GM18507 (cell line): ENCODE measurements at regions not wholly inside any gene's neighbourhood (a gene's known extent, or its start where the extent isn't known, plus 50 kb on each side); places are given as distances from the start of the nearest gene placed in this dataset.
"Not testable (repeated sequence)": the region's sequence is repeated elsewhere in the genome, so short reads cannot be mapped to it uniquely, and the experiment has no call there.

Experiments used
- DNase-seq: peaks from one replicate; pipeline ENCODE4 v3.0.0; 2011; ENCODE audit warnings: low read depth; ENCODE audit not compliant: insufficient read length; ENCODE audit errors: extremely low spot score
- FAIRE-seq: peaks from 2 replicates; lab custom pipeline; 2011; peaks lifted over from hg19 to GRCh38; lab: Jason Lieb, UNC

GRCh38 chr13:54004026-54004699 lies 975.5 kb downstream of the OLFM4 start:
- FAIRE-seq = no peak

GRCh38 chr13:54016542-54016941 lies 987.9 kb downstream of the OLFM4 start:
- no peak for DNase-seq
- no peak for FAIRE-seq

More at GRCh38 chr13:54004026-54004699, 975.5 kb downstream of the OLFM4 start:
- DNase-seq = no peak

GRCh38 chr13:54018485-54018884 lies 989.9 kb downstream of the OLFM4 start:
- DNase-seq = no peak
- no peak for FAIRE-seq

- FAIRE-seq (peak; percentile 56), DNase-seq (no peak)
These were observed 1000.6 kb downstream of the OLFM4 start for GRCh38 chr13:54029226-54029625.

GRCh38 chr13:54029720-54030119 lies 1001.1 kb downstream of the OLFM4 start:
- FAIRE-seq (no peak), DNase-seq (no peak)

- FAIRE-seq (no peak), DNase-seq (no peak)
These were observed 1004.8 kb downstream of the OLFM4 start for GRCh38 chr13:54033323-54033861.

GRCh38 chr13:54034047-54034446 lies 1005.4 kb downstream of the OLFM4 start:
- DNase-seq (no peak), FAIRE-seq (no peak)

- FAIRE-seq, DNase-seq: not testable (repeated sequence)
These were observed 1028.8 kb downstream of the OLFM4 start for GRCh38 chr13:54057416-54057815.

GRCh38 chr13:54069958-54070357 lies 1041.3 kb downstream of the OLFM4 start:
- not testable (repeated sequence) for FAIRE-seq, DNase-seq

GRCh38 chr13:54077569-54077968 lies 1049.0 kb downstream of the OLFM4 start:
- no peak for DNase-seq
- no peak for FAIRE-seq

GRCh38 chr13:54078271-54078870 lies 1049.8 kb downstream of the OLFM4 start:
- no peak for DNase-seq
- FAIRE-seq = no peak

- not testable (repeated sequence) for DNase-seq, FAIRE-seq
These were observed 1053.7 kb downstream of the OLFM4 start for GRCh38 chr13:54082309-54082708.

GRCh38 chr13:54091884-54092283 lies 1063.3 kb downstream of the OLFM4 start:
- DNase-seq = no peak
- no peak for FAIRE-seq

GRCh38 chr13:54092686-54093085 lies 1064.1 kb downstream of the OLFM4 start:
- FAIRE-seq (no peak), DNase-seq (no peak)

- no peak for DNase-seq
- FAIRE-seq = no peak
These were observed 1082.0 kb downstream of the OLFM4 start for GRCh38 chr13:54110597-54110996.

GRCh38 chr13:54124700-54125099 lies 1096.1 kb downstream of the OLFM4 start:
- FAIRE-seq = no peak

GRCh38 chr13:54130931-54131330 lies 1102.3 kb downstream of the OLFM4 start:
- FAIRE-seq, DNase-seq: not testable (repeated sequence)

More at GRCh38 chr13:54124700-54125099, 1096.1 kb downstream of the OLFM4 start:
- no peak for DNase-seq

GRCh38 chr13:54131433-54131832 lies 1102.8 kb downstream of the OLFM4 start:
- not testable (repeated sequence) for DNase-seq, FAIRE-seq

- FAIRE-seq, DNase-seq: not testable (repeated sequence)
These were observed 1103.5 kb downstream of the OLFM4 start for GRCh38 chr13:54132127-54132526.

- not testable (repeated sequence) for DNase-seq, FAIRE-seq
These were observed 1104.1 kb downstream of the OLFM4 start for GRCh38 chr13:54132720-54133119.

GRCh38 chr13:54133746-54134145 lies 1105.1 kb downstream of the OLFM4 start:
- FAIRE-seq = no peak
- DNase-seq = no peak
